ENCODE measurements at regions not wholly inside any gene's neighbourhood (a gene's known extent, or its start where the extent isn't known, plus 50 kb on each side); places are given as distances from the start of the nearest gene placed in this dataset.

- TF ChIP-seq ZNF784 (CRISPR knock-in tag; IDR thresholded peaks at IDR 0.05; ENCODE audit: borderline replicate concordance), result no peak
- no peak for TF ChIP-seq ZNF232 (CRISPR knock-in tag; IDR thresholded peaks at IDR 0.05; ENCODE audit: borderline replicate concordance)
- no peak for TF ChIP-seq DBP (CRISPR knock-in tag; IDR thresholded peaks at IDR 0.05; ENCODE audit: not compliant biosample characterization)
- TF ChIP-seq ZNF382 (CRISPR knock-in tag; IDR thresholded peaks at IDR 0.05; ENCODE audit: borderline replicate concordance), result no peak
- TF ChIP-seq MAFG (CRISPR knock-in tag; IDR thresholded peaks at IDR 0.05), result no peak
- no peak for TF ChIP-seq ZNF256 (CRISPR knock-in tag; conservative IDR thresholded peaks at IDR 0.05)
- no peak for TF ChIP-seq AFF4 (CRISPR knock-in tag; IDR thresholded peaks at IDR 0.05)
Measured at GRCh38 chr5:56710826-56711590, 104.3 kb upstream of the MAP3K1 start (continued).

Data from HepG2 (cell line).